Astrocyte of the cerebellum (primary cell): ENCODE measurements at regions not wholly inside any gene's neighbourhood (a gene's known extent, or its start where the extent isn't known, plus 50 kb on each side); places are given as distances from the start of the nearest gene placed in this dataset.
"Not testable (repeated sequence)": the region's sequence is repeated elsewhere in the genome, so short reads cannot be mapped to it uniquely, and the experiment has no call there.

Source experiments
- DNase-seq: peaks from one replicate; pipeline ENCODE4 v3.0.0-alpha.2; 2011; ENCODE audit warnings: low read depth
- H3K4me3 ChIP-seq: 2 replicates; pipeline ENCODE4 v1.5.1; 2011; ENCODE audit warnings: mild to moderate bottlenecking, low read depth, low read length, moderate library complexity
- CTCF ChIP-seq: IDR thresholded peaks from 2 replicates; pipeline ENCODE4 v1.5.1; 2012; ENCODE audit warnings: low read length, low read depth, moderate library complexity, mild to moderate bottlenecking; ENCODE audit errors: missing control alignments
- in situ Hi-C: cut with HindIII; loops from 2 replicates; pipeline ENCODE4 v1.10.0; 2017; ENCODE audit warnings: low sequenced_read_pairs

GRCh38 chr17:54662978-54663876, 237.4 kb upstream of the TOM1L1 start:
- in situ Hi-C loops, result no loop called here
- no peak overlapping the region for H3K4me3 ChIP-seq
- no peak for DNase-seq
- no peak for TF ChIP-seq CTCF

GRCh38 chr17:54666559-54666958, 234.1 kb upstream of the TOM1L1 start:
- in situ Hi-C loops, result no loop called here
- TF ChIP-seq CTCF, result no peak
- no peak overlapping the region for H3K4me3 ChIP-seq
- DNase-seq, result no peak

GRCh38 chr17:54678158-54678557, 222.5 kb upstream of the TOM1L1 start:
- DNase-seq, result no peak
- no peak overlapping the region for H3K4me3 ChIP-seq
- TF ChIP-seq CTCF, result no peak
- in situ Hi-C loops, result no loop called here

GRCh38 chr17:54680410-54680809, 220.2 kb upstream of the TOM1L1 start:
- no peak overlapping the region for H3K4me3 ChIP-seq
- no peak for TF ChIP-seq CTCF
- in situ Hi-C loops, result no loop called here
- DNase-seq, result no peak

- no peak for TF ChIP-seq CTCF
- in situ Hi-C loops, result no loop called here
- DNase-seq, result no peak
- H3K4me3 ChIP-seq, result no peak overlapping the region
These were observed 206.3 kb upstream of the TOM1L1 start for GRCh38 chr17:54694287-54694887.

- H3K4me3 ChIP-seq, in situ Hi-C loops, DNase-seq: not testable (repeated sequence)
These were observed 187.9 kb upstream of the TOM1L1 start for GRCh38 chr17:54712798-54713197.

- no peak for DNase-seq
- TF ChIP-seq CTCF, result no peak
- in situ Hi-C loops, result no loop called here
- H3K4me3 ChIP-seq, result no peak overlapping the region
These were observed 182.4 kb upstream of the TOM1L1 start for GRCh38 chr17:54718286-54718685.
